CD14-positive monocyte (primary cell): ENCODE measurements at regions not wholly inside any gene's neighbourhood (a gene's known extent, or its start where the extent isn't known, plus 50 kb on each side); places are given as distances from the start of the nearest gene placed in this dataset.
"Not testable (repeated sequence)": the region's sequence is repeated elsewhere in the genome, so short reads cannot be mapped to it uniquely, and the experiment has no call there.

Source experiments
- DNase-seq, 3 donors: peaks; one replicate each; pipeline ENCODE4 v3.0.0-alpha.2; 2011 to 2022
- H2AFZ ChIP-seq: 2 replicates; pipeline ENCODE4 v1.6.0; 2012; ENCODE audit warnings: mild to moderate bottlenecking, low read depth, low read length, inconsistent platforms; ENCODE audit not compliant: insufficient read depth, poor library complexity, severe bottlenecking
- H3K27ac ChIP-seq, 2 donors: 1 replicate in 1 of 2; 2 replicates in 1 of 2; pipeline ENCODE4 v1.5.1; 2012 to 2013; ENCODE audit warnings: low read length in 2 of 2, control low read depth in 1 of 2, inconsistent platforms in 1 of 2, low read depth in 1 of 2, mild to moderate bottlenecking in 1 of 2
- H3K27me3 ChIP-seq, 2 donors: one replicate each; pipeline versions ENCODE4 v1.6.0 to v1.6.1; 2011 to 2013; ENCODE audit warnings: low read length in 2 of 2; ENCODE audit not compliant: control insufficient read depth in 2 of 2, insufficient read depth in 2 of 2
- H3K36me3 ChIP-seq, 2 donors: replicated peaks in 1 of 2; 1 replicate in 1 of 2; 2 replicates in 1 of 2; pipeline versions ENCODE4 v1.5.1 to v1.6.1; 2012 to 2013; ENCODE audit warnings: low read length in 2 of 2, control low read depth in 1 of 2, inconsistent platforms in 1 of 2, mild to moderate bottlenecking in 1 of 2; ENCODE audit not compliant: insufficient read depth in 2 of 2, control insufficient read depth in 1 of 2
- H3K4me1 ChIP-seq, 2 donors: 1 replicate in 1 of 2; 2 replicates in 1 of 2; pipeline versions ENCODE4 v1.5.1 to v1.6.1; 2012 to 2013; ENCODE audit warnings: low read length in 2 of 2, control low read depth in 1 of 2, inconsistent platforms in 1 of 2, mild to moderate bottlenecking in 1 of 2, moderate library complexity in 1 of 2; ENCODE audit not compliant: insufficient read depth in 2 of 2, control insufficient read depth in 1 of 2
- H3K4me2 ChIP-seq: replicated peaks from 2 replicates; pipeline ENCODE3; 2012; ENCODE audit warnings: low read length, moderate library complexity, mild to moderate bottlenecking; ENCODE audit not compliant: poor library complexity, severe bottlenecking; ENCODE audit errors: extremely low read depth
- H3K4me3 ChIP-seq, 3 experiments: fragments of 200-600 bp in 1 of 3; sonication (generic) in 1 of 3; replicated peaks in 1 of 3; 1 replicate in 2 of 3; 2 replicates in 1 of 3; pipeline ENCODE4 v1.5.1; 2011 to 2013; ENCODE audit warnings: low read length in 3 of 3, mild to moderate bottlenecking in 3 of 3, control low read depth in 2 of 3, low read depth in 2 of 3, inconsistent platforms in 1 of 3, moderate library complexity in 1 of 3
- H3K79me2 ChIP-seq: 2 replicates; pipeline ENCODE4 v1.6.0; 2012; ENCODE audit warnings: mild to moderate bottlenecking, control low read depth, inconsistent platforms, low read length, moderate library complexity; ENCODE audit not compliant: insufficient read depth
- H3K9ac ChIP-seq: 2 replicates; pipeline ENCODE4 v1.6.0; 2017; ENCODE audit warnings: low read length, mild to moderate bottlenecking; ENCODE audit not compliant: insufficient read depth, poor library complexity, severe bottlenecking
- H3K9me3 ChIP-seq, 2 donors: replicated peaks in 1 of 2; 1 replicate in 1 of 2; 2 replicates in 1 of 2; pipeline versions ENCODE4 v1.5.1 to v1.6.1; 2012 to 2013; ENCODE audit warnings: low read length in 2 of 2, control low read depth in 1 of 2; ENCODE audit not compliant: control insufficient read depth in 1 of 2, insufficient read depth in 1 of 2
- H4K20me1 ChIP-seq: 2 replicates; pipeline ENCODE4 v1.6.0; 2012; ENCODE audit warnings: mild to moderate bottlenecking, low read length, control low read depth, moderate library complexity; ENCODE audit not compliant: insufficient read depth
- H3K27ac Mint-ChIP-seq, 7 donors: one replicate each; pipeline ENCODE4 v1.8.0; 2020; ENCODE audit warnings: mild to moderate bottlenecking in 7 of 7, mixed read lengths in 7 of 7, moderate library complexity in 6 of 7, inconsistent platforms in 2 of 7
- H3K27me3 Mint-ChIP-seq, 3 donors: one replicate each; pipeline ENCODE4 v1.8.0; 2021 to 2022; ENCODE audit warnings: low read depth in 3 of 3, mild to moderate bottlenecking in 3 of 3, mixed read lengths in 3 of 3, moderate library complexity in 3 of 3, inconsistent platforms in 1 of 3
- H3K36me3 Mint-ChIP-seq, 2 donors: one replicate each; pipeline ENCODE4 v1.8.0; 2020; ENCODE audit warnings: mixed read lengths in 2 of 2, inconsistent platforms in 1 of 2, mild to moderate bottlenecking in 1 of 2
- H3K4me1 Mint-ChIP-seq: one replicate; pipeline ENCODE4 v1.8.0; 2020; ENCODE audit warnings: mild to moderate bottlenecking, mixed read lengths
- H3K4me3 Mint-ChIP-seq, 2 donors: one replicate each; pipeline ENCODE4 v1.8.0; 2020; ENCODE audit warnings: mild to moderate bottlenecking in 2 of 2, mixed read lengths in 2 of 2, moderate library complexity in 1 of 2
- H3K9me3 Mint-ChIP-seq, 7 donors: one replicate each; pipeline ENCODE4 v1.8.0; 2020 to 2022; ENCODE audit warnings: mixed read lengths in 7 of 7, mild to moderate bottlenecking in 6 of 7, moderate library complexity in 6 of 7, inconsistent platforms in 2 of 7
- WGBS: methylation state at CpG from one replicate; pipeline ENCODE4 v1.1.5; 2013; ENCODE audit warnings: missing lambda C conversion rate; ENCODE audit not compliant: insufficient coverage; 5-methylcytosine and 5-hydroxymethylcytosine counted together
- intact Hi-C, 2 donors: fragments of 100-400 bp; cut with micrococcal nuclease; formaldehyde crosslinking; loops; one replicate each; pipeline versions ENCODE4 v1.15.0 to v1.15.1; 2023
- TF ChIP-seq, protein P1 (sequence below): fragments of 200-600 bp; IDR thresholded peaks from one replicate; pipeline ENCODE4 v1.8.0; 2022; ENCODE audit warnings: antibody characterized with exemption, mild to moderate bottlenecking

GRCh38 chr5:67723873-67724272, 491.7 kb upstream of the PIK3R1 start:
- no peaks in the 10 kb centered on the region for H3K36me3 Mint-ChIP-seq

GRCh38 chr5:67722582-67722981, 493.0 kb upstream of the PIK3R1 start:
- H3K9me3 Mint-ChIP-seq, H2AFZ ChIP-seq: not testable (repeated sequence)

More at GRCh38 chr5:67723873-67724272, 491.7 kb upstream of the PIK3R1 start:
- no peaks in the 10 kb centered on the region for H3K27me3 ChIP-seq
- H3K36me3 ChIP-seq, result no peaks in the 10 kb centered on the region
- no peaks in the 10 kb centered on the region for H3K4me1 ChIP-seq
- Mint-ChIP-seq H3K4me1 (no peaks in the 10 kb centered on the region), H3K9me3 (peaks cover 0 to 5% (median 1%) of the 10 kb centered on the region in 7 donors), H3K4me3 (no peak overlapping the region), H3K27ac (no peak overlapping the region), H3K27me3 (peaks cover 0 to 4% (median 0%) of the 10 kb centered on the region in 3 donors)
- no peaks in the 10 kb centered on the region for H4K20me1 ChIP-seq
- DNase-seq, result no peak
- TF ChIP-seq, protein P1, sequence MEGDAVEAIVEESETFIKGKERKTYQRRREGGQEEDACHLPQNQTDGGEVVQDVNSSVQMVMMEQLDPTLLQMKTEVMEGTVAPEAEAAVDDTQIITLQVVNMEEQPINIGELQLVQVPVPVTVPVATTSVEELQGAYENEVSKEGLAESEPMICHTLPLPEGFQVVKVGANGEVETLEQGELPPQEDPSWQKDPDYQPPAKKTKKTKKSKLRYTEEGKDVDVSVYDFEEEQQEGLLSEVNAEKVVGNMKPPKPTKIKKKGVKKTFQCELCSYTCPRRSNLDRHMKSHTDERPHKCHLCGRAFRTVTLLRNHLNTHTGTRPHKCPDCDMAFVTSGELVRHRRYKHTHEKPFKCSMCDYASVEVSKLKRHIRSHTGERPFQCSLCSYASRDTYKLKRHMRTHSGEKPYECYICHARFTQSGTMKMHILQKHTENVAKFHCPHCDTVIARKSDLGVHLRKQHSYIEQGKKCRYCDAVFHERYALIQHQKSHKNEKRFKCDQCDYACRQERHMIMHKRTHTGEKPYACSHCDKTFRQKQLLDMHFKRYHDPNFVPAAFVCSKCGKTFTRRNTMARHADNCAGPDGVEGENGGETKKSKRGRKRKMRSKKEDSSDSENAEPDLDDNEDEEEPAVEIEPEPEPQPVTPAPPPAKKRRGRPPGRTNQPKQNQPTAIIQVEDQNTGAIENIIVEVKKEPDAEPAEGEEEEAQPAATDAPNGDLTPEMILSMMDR, result no peak
- intact Hi-C loops, result no loop called here
- H3K9ac ChIP-seq, result no peak overlapping the region
- 100% methylated on average over 1 of the region's 1 CpG for WGBS
- no peak overlapping the region for H3K4me2 ChIP-seq
- H2AFZ ChIP-seq, result no peak overlapping the region
- no peaks in the 10 kb centered on the region for H3K79me2 ChIP-seq
- no peak overlapping the region for H3K4me3 ChIP-seq
- no peaks in the 10 kb centered on the region for H3K9me3 ChIP-seq
- H3K27ac ChIP-seq, result no peak overlapping the region

More at GRCh38 chr5:67722582-67722981, 493.0 kb upstream of the PIK3R1 start:
- H3K4me3 ChIP-seq, H3K79me2 ChIP-seq, H3K4me1 Mint-ChIP-seq, H3K27ac ChIP-seq, H3K36me3 ChIP-seq, H4K20me1 ChIP-seq, H3K27me3 ChIP-seq, DNase-seq, H3K4me2 ChIP-seq, H3K36me3 Mint-ChIP-seq, H3K4me1 ChIP-seq, H3K9ac ChIP-seq, H3K9me3 ChIP-seq, intact Hi-C loops, H3K27ac Mint-ChIP-seq, H3K4me3 Mint-ChIP-seq, H3K27me3 Mint-ChIP-seq: not testable (repeated sequence)
- no CpG with 5 or more reads among the region's 2 CpGs for WGBS
